ENCODE measurements at regions not wholly inside any gene's neighbourhood (a gene's known extent, or its start where the extent isn't known, plus 50 kb on each side); places are given as distances from the start of the nearest gene placed in this dataset.
"Not testable (repeated sequence)": the region's sequence is repeated elsewhere in the genome, so short reads cannot be mapped to it uniquely, and the experiment has no call there.

DNA sequence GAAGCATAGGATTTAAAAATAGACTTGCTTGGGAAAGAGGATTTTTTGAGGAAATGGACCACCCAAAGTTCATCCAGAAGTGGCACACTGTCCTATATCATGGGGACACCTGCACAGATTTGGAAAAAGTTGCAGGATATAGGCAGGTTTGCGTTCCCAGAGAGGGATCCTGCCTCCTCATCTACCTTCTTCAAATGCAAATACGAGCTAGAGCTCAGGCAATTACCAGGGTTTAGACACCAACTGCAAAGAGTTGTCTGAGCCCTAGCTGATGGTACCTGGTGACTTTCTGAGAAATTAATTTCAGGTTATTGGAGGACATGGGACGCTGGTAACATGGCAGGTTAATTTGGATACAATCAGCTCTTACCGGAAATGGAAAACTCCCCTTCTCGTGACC is 423.7 kb upstream of the MTPN start:
- DNase-seq: no peak

DNA sequence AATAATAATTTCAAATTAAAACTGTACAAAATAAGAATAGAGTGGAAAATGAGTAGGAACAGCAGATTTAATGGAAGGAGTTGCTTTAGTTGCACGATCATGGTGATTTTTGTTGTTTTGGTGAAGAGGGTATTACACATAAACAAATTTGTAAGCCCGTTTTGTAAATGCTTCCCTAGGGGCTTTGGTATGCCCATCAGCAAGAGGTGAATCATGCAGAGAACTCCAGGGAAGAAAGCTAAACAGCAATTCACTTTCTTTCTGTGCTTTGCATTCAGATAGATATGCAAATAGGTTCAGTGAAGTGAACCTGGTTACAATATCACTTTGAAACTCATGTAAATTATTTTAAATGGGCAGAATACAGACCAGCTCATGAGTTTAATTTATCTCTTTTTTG is 422.2 kb upstream of the MTPN start:
- no peak for DNase-seq

DNA sequence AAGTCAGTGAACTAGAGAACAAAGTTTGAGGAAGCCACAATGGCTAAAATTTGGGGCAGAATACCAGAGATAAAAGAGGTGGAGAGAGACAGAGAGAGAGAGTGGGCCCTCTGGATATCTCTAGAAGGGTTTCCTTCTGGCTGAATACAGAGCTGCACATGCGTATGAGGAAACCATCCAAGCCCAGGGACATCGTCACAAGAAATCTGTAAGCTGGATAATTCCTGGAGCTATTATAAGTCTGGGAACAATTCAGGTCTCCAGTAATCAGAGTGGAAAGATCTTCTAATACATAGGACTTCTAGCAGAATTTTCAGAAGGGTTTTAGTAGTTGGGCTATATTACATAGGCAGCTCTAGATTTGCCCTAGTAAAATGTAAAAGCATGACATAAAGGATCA is 415.7 kb upstream of the MTPN start:
- DNase-seq: no peak

DNA sequence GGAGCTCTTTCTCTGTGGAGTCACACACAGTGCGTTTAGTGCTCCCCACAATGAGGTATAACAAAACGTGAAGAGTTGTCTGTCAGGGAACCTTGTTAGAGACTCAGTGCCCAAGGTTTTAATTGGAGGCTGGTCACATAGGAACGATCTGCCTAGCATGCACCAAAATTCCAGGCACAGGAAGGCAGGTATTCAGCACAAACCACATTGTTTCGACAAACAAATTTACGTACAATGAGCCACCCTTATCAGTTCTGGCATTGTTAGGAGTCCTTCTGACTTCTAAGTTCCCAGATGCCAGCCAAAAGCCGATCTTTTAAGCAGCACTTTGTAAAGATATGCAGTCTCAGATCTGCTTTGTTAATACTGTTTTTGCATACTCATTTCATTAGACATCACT is 414.2 kb upstream of the MTPN start:
- DNase-seq: no peak

DNA sequence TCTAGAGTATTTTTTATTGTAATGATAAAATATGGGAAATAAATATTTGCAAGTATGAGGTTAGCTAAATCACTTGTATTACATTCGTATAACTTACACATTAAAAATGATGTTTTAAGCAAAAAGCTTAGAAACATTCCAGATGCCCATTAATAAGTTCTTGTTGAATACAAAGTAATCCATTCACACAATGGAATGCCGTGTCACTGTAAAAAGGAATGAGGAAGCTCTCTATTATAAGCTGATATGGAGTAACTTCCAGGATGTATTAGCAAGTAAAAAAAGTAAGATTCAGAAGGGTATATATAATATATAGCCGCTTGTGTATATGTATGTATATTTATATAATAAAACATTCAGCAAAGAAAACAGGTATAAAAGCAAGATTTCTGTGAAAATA is 412.8 kb upstream of the MTPN start:
- no peak for DNase-seq

DNA sequence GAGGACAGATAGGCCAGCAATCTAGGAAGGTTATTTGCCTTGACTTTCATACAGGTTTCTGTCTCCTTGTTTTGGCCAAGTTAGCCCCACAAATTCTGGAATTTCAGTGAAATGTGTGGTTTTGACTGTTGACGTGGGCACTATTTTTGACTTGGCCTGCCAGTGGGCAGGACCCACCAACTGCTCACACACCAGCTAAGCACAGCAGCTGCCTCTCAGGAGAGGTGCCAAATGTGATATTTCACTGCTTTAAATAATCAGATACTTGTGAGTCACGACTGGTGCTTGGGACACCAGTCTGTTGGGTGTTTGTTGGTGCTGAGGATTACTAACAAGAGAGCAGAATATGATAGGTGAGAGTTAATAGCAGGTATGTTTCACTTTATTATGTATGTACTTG is 409.7 kb upstream of the MTPN start:
- DNase-seq: no peak

DNA sequence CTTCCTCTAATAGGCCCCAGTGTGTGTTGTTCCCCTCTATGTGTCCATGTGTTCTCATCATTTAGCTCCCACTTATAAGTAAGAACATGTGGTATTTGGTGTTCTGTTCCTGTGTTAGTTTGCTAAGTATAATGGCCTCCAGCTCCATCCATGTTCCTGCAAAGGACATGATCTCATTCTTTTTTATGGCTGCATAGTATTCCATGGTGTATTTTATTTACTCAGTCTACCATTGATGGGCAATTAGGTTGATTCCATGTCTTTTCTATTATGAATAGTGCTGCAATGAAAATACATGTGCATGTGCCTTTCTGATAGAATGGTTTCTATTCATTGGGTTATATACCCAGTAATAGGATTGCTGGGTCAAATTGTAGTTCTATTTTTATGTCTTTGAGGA is 394.2 kb upstream of the MTPN start:
- DNase-seq: not testable (repeated sequence)

DNA sequence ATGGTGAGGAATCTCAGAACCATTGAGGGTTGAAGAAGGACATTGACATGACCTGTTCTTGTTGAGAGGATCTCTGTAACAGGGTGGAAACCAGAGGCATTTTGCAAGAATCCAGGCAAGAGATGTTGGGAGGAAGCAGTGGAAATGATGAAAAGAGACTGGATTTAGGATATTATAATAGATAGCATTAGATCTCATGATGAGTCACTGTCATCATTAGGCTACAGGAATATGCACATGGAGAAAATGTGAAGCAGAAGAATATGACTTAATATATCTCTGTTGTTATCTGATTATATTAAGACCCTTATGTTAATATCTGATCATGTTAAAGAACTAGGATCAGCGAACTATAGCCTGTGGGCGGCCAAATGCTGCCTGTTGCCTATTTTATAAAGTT is 393.0 kb upstream of the MTPN start:
- no peak for DNase-seq

DNA sequence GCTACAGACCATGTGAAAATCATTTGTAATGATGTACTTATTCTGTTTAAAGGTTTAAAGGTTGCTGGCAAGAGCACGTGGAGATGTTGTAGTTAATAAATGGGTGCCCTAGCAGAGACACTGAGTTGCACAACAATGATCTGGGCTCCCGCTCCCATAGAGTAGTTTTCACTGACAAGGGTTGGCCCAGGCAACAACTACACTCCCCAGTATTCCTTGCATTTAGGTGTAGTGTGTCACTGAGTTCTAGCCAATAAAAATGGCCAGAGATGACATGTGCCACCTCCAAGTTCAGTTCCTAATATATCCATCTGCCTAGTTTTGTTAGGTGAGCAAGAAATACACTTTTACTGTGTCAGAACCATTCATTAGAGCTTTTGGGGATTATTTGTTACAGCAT is 392.1 kb upstream of the MTPN start:
- DNase-seq: no peak

DNA sequence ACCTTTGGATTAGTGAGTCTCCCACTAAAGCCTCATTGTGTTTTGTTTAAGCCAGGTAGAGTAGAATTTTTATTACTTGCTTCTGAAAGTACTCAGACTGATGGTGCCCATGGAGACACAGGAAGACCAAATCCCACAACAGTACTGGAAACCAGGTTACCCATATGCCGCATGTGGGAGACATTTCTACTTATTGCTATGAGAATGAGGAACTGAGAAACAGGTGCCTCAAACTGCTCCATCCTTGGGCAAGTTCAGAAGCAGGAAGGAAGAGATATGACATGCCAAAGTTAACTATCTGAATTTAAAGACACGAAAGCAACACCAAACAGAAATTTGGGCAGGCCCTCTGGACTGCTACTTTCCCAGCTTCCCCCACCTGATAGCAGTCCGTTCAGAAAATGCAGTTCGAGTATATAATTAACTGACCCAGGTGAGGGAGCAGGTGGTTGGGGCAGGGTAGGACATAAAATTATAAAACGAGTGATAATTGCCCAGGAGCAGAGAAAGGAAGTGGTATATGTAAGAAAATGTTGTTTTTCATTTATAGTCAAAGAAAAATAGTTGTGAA is 382.3 kb upstream of the MTPN start:
- no peak for DNase-seq

DNA sequence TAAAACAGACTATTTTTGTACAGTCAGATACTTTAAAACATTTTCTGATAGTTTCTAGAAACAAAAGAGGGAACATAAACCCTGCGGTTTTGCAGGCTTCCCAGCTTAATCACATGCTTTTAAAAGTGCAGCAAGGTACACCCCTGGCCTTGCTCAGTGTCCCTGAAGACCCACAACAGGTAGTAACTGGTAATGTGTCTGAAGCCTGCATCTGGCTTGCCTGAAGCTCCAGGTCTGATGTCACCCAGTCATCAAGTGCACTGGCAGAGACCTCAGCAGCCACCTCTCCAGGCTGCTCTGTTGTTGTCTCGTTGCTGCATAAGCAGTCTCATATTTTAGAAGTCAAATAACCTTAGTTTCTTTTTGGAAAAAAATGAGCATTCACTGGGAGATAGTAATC is 376.1 kb upstream of the MTPN start:
- no peak for DNase-seq

DNA sequence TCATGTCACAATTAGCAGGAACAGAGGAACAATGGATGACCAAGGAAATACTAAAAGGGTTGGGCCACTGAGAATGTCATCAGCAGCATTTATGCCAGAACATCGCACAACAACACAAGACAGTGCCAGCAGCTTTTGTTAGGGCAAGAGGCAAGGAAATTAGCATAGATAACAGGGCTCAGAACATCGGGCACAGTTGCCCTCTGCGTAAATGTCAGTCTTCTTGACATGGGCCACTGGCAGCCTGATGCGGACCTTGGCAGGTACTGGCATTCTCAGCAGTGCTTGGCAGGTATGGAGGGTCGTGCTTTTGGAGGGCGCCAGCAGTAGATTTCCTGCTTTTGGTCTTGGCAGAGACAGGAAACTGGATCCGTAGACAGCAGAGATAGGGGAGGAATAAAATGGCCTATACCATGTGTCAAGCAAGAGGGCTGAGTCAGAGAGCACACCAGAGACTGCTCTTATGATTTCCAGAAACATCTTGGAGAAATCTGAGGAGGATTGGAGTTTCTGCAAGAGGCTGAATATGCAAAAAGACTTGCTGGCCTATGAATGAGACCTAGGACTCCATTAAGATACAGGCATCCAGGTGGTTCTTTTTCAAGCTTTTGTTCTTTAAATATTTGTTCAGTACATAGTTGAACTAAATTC is 371.5 kb upstream of the MTPN start:
- no peak for DNase-seq

DNA sequence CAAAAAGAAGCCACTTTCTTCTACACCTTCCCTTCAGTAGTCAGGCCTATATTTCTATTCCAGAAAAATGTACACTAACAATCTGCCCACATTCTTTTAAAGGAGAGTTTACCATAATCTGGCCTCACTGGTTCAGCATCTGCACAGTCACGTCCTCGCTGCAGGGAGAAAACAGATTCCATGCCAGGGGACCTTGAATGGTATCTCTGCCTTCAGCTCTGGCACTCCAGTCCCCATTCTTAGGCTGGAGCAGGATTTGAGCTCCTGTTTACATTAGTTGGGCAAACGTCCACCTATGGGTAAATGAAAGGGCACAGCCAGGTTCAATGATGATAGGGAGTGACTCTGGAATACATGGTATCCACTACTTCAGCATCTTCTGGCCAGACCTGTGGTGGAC is 371.0 kb upstream of the MTPN start:
- DNase-seq: no peak

DNA sequence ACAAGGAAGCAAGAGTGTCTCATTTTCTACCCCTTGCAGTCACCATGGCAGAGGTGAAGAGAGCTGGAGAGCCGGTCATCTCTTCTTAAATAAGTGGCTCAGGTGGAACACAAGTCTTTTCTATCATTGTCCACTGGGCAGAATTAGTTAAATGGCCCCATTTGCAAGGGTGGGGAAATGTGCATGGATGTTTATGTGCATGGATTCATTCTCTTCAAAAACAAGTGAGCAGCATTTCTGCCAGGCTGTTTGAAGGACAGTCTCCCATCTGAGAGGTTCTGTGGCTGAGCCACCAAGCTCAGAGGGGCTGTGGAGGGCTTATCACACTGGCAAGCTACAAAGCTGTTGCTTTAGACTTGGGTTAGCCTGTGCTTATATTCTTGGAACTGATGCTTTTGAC is 370.3 kb upstream of the MTPN start:
- no peak for DNase-seq

DNA sequence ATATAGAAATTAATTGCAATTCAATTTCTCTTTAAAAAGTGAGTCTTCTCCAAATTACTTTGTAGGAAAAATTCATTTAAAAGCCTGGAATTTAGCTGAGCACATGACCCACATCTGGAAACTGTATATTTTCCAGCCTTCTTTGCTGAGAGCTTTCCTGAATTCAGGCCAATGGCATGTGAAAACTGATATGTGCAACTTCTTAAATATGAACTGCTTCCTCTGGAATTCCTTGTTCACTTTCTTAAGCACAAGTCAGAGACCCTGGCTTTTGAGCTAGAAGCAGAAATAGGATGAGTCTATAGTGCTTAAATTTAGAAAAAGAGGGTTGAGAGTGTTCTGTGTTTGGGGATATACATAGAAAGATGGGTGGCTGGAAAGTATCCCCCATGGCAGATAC is 365.1 kb upstream of the MTPN start:
- DNase-seq: no peak

DNA sequence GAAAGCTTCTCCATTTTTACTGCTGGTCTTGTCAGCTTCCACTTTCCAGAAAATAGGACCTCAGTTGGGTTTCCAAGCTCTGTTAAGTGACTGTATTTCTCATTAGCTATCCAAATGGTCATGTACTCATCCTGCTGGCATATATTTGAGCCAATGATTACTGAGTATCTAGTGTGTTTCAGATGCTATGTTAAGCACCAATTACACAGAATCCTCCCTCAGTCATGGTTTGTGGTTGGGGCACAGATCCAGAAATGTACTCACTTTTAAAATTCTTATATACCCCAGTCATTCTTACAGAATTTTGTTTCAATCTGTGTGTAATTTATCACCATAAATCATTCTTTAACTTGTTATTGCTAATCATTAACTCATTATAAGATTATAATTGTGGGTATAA is 362.3 kb upstream of the MTPN start:
- DNase-seq: no peak

DNA sequence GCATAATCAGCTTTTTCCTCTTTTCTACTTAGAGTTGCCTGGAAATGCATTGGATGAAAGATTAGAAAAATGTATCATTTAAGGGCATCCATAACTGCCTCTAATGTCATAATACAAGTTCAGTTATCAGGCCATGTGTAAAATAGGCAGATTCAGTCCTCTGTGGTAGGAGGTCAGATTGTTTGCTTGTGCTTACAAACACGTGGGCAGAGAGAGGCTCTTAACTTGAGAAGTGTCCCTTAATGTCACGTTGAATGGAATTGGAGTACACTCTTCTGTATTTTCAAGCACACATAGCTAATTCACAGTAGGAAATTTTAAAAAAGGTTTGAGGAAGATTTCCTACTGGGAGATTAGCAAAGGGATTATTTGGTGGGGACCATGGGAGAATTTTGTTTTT is 359.8 kb upstream of the MTPN start:
- DNase-seq: peak; percentile 14

DNA sequence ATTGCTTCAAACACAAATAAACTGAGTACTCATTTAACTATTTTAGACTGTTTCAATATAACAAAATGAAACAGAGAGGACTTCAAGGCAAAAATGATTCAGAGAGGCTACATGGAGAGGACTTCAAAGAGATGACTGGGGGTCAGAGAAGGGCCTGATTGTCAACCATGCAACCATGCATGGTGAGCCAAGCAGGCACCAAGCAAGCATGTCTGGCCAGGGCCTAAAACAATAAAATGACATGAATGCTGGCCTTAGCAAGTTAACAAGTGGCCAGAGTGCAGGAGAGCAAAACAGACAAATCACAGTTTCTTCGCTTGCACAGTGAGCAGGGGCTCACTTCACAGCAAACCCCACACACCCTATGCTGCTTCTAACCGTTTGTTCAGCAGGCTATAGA is 356.5 kb upstream of the MTPN start:
- no peak for DNase-seq

DNA sequence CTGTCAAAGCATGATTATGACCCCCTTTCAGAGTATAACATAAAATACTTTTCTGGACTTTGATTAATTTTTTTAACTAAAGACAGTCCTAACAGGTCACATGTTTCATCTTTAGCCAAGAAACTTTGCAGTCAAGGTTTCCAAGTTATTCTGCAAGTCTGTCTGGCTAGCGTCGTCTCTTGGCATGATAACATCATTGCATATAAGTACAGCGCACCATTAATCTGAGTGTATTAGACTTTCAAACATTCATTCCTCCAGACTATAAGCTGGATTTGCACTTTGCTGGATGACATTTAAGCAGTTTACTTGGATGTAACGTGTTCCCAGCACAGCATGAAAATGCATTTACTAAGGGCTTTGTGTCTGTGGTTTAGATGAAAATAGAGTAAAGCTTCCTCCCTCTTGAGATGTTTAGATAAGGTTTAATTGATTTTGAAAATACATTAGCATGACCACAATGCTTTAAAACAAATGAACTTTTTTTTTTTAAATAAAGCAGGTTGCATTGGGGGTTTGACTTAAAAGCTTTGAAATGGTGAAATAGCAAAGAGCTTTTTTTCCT is 349.0 kb upstream of the MTPN start:
- no peak for DNase-seq

DNA sequence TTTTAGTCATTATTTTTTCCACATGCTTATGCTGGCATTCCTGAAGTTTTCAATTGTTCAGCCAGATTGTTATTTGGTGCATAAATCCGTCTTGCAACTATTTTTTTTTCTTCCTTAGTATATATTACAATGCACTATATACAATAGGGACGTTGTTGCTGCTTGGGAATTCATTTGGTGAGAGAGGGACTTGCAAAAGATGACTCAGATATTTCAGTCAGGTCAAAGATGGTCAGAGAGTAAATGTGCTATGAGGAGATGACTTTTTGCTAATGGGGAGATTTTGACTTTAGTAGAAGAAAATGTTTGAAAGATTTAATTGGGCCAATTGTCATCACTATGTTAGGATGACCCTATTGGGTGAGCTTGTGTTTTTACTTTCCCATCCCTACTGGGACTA is 348.4 kb upstream of the MTPN start:
- DNase-seq: no peak

DNA sequence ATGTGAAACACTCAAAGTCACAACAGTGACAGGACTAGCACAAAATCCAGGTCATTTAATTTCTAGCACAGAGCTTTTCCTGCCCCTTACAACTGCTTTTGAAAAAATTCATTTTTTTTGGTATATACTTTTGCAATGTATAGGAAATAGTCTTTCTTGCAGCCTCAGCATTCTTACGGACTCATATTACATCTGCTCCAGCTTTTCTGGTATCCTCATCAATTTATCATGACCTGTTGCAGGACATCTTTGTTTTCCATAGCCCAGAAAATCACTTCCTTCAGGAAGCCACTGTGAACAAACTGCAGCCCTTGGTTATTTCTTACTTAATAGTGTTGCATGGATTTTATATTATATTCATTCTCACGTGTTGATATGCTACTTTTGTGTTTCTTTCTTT is 347.9 kb upstream of the MTPN start:
- no peak for DNase-seq

DNA sequence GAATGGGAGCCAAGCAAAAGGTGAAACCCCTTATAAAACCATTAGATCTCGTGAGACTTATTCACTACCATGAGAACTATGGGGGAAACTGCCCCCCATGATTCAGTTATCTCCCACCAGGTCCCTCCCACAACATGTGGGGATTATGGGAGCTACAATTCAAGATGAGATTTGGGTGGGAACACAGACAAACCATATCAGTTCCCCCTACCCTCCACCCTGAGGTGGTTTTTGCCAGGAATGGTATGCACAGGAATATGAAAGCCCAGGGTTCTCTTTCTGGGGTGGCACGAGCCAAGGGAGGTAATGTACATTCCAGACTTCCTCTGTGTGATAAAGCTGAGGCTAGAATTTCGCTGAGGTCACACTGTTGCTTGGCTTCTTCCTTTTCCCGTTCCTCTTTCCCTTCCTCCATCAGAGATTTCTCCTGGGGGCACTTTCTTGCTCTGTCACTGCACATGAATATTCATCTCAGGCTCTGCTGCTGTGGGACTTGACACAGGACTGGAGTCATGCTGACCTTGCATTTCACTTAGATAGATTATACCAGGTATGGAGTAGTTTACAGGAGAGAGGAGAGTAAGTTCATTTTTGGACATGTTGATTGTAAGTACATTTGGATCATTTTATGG is 347.0 kb upstream of the MTPN start:
- DNase-seq: no peak

DNA sequence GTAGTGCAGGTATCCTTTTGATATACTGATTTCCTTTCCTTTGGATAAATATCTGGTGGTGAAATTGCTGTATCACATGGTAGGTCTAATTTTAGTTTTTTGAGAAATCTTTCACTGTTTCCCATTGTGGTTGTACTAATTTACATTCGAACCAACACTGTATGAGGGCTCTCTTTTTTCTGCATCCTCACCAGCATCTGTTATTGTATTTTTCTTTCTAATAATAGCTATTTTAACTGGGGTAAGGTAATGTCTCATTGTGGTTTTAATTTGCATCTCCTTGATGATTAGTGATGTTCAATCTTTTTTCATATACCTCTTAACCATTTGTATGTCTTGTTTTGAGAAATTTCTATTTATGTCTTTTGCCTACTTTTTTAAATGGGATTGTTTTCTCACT is 335.4 kb upstream of the MTPN start:
- no peak for DNase-seq

DNA sequence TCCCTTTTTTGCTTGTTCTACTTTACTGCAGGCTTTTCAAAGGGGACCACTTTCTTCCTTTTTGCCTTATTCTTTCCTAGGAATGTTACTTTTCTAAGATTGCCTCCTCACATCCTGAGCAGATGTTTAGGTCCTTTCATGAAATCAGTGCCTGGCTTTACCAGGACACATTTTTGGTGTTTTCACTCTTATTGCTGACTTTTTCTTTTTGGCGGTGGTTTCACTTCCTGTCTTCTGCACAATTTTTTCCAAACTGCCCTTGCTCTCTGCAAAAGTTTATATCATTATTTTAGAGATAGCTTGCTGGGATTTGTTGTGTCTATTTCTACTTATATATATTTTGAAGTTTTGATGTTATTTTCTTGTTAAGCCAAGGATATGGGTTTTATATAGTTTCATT is 332.2 kb upstream of the MTPN start:
- no peak for DNase-seq

DNA sequence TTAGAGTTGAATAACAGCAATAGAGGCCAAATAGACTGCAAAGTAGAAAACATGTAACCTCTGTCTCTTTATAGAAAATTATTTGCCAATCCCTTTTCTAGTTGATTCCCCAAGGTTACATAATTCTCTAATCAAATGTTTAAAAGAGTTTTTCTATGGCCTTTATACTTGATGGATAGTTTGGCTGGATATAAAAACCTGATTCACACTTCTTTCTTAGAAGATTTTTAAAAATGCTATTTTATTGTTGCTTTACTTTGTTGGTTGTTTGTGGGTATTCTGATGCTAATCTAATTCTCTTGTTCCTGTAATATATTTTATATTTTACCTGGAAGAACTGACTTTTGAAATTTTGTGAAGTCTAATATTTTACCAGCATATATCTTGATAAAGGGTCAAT is 331.1 kb upstream of the MTPN start:
- no peak for DNase-seq
